Gastroesophageal sphincter (tissue), 3 donors: ENCODE measurements at regions not wholly inside any gene's neighbourhood (a gene's known extent, or its start where the extent isn't known, plus 50 kb on each side); places are given as distances from the start of the nearest gene placed in this dataset.

ENCODE experiments used
- POLR2AphosphoS5 ChIP-seq: sonication (generic); formaldehyde crosslinking; IDR thresholded peaks from one replicate; pipeline ENCODE4 v1.6.1; 2017; ENCODE audit warnings: antibody characterized with exemption
- TF ChIP-seq, protein P1 (sequence below), 4 experiments: fragments of 200-600 bp in 2 of 4; fragments of 450-650 bp in 2 of 4; sonication (generic) in 1 of 4; IDR thresholded peaks; one replicate each; pipeline ENCODE4 v1.5.1; 2017 to 2019; ENCODE audit warnings: antibody characterized with exemption in 4 of 4, mild to moderate bottlenecking in 2 of 4, moderate library complexity in 2 of 4

GRCh38 chr16:11413907-11414595 is 68.8 kb downstream of the RMI2 start:
- TF ChIP-seq, protein P1, sequence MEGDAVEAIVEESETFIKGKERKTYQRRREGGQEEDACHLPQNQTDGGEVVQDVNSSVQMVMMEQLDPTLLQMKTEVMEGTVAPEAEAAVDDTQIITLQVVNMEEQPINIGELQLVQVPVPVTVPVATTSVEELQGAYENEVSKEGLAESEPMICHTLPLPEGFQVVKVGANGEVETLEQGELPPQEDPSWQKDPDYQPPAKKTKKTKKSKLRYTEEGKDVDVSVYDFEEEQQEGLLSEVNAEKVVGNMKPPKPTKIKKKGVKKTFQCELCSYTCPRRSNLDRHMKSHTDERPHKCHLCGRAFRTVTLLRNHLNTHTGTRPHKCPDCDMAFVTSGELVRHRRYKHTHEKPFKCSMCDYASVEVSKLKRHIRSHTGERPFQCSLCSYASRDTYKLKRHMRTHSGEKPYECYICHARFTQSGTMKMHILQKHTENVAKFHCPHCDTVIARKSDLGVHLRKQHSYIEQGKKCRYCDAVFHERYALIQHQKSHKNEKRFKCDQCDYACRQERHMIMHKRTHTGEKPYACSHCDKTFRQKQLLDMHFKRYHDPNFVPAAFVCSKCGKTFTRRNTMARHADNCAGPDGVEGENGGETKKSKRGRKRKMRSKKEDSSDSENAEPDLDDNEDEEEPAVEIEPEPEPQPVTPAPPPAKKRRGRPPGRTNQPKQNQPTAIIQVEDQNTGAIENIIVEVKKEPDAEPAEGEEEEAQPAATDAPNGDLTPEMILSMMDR (IDR thresholded peaks at IDR 0.05), result no peak
- TF ChIP-seq POLR2AphosphoS5, result no peak
